Heart right ventricle (tissue), 16 donors: ENCODE measurements at regions not wholly inside any gene's neighbourhood (a gene's known extent, or its start where the extent isn't known, plus 50 kb on each side); places are given as distances from the start of the nearest gene placed in this dataset.

ENCODE experiments used
- ATAC-seq, 8 donors: fragments of 200-7000 bp; cut with Tn5 transposase; one replicate each; pipeline ENCODE4 v1.9.1; 2020; ENCODE audit warnings: mild to moderate bottlenecking in 8 of 8, moderate library complexity in 8 of 8, moderate number of reproducible peaks in 1 of 8
- DNase-seq, 2 donors: peaks; one replicate each; pipeline ENCODE4 v3.0.0-alpha.2; 2020
- H3K27ac ChIP-seq, 10 donors: fragments of 200-600 bp; sonication (generic) in 2 of 10; one replicate each; pipeline versions ENCODE4 v1.5.0 to v1.8.0; 2020 to 2022; ENCODE audit warnings: mild to moderate bottlenecking in 3 of 10
- H3K27me3 ChIP-seq, 7 donors: fragments of 200-600 bp; one replicate each; pipeline ENCODE4 v1.8.0; 2021 to 2022; ENCODE audit warnings: mild to moderate bottlenecking in 2 of 7
- H3K36me3 ChIP-seq, 9 donors: fragments of 200-600 bp; sonication (generic) in 1 of 9; one replicate each; pipeline versions ENCODE4 v1.5.0 to v1.8.0; 2020 to 2022; ENCODE audit warnings: mild to moderate bottlenecking in 2 of 9
- H3K4me1 ChIP-seq, 9 donors: fragments of 200-600 bp; sonication (generic) in 1 of 9; one replicate each; pipeline versions ENCODE4 v1.5.0 to v1.8.0; 2020 to 2022; ENCODE audit warnings: mild to moderate bottlenecking in 4 of 9
- H3K4me3 ChIP-seq, 10 donors: fragments of 200-600 bp; sonication (generic) in 2 of 10; one replicate each; pipeline versions ENCODE4 v1.5.0 to v1.8.0; 2020 to 2022; ENCODE audit warnings: mild to moderate bottlenecking in 7 of 10, moderate library complexity in 2 of 10
- H3K9me3 ChIP-seq, 11 donors: fragments of 200-600 bp in 10 of 11; sonication (generic) in 2 of 11; one replicate each; pipeline versions ENCODE4 v1.5.0 to v1.8.0; 2013 to 2022; ENCODE audit warnings: mild to moderate bottlenecking in 2 of 11, control low read depth in 1 of 11, moderate library complexity in 1 of 11
- CTCF ChIP-seq, 9 donors: fragments of 200-600 bp; sonication (generic) in 2 of 9; IDR thresholded peaks; one replicate each; pipeline versions ENCODE4 v1.5.0 to v1.8.0; 2021 to 2022; ENCODE audit warnings: antibody characterized with exemption in 9 of 9, mild to moderate bottlenecking in 5 of 9, moderate library complexity in 1 of 9
- WGBS, 2 donors: extraction: QIAGEN DNeasy Blood & Tissue Kit; methylation state at CpG; one replicate each; pipeline ENCODE4 v1.1.7; 2013; ENCODE audit warnings: inconsistent platforms in 1 of 2; 5-methylcytosine and 5-hydroxymethylcytosine counted together
- intact Hi-C, 10 donors: fragments of 100-400 bp; cut with DNase I; formaldehyde crosslinking; loops; one replicate each; pipeline versions ENCODE4 v1.11.1 to v1.14.2; 2022
- donor health status: Arrhythmogenic right ventricular cardiomyopathy.
- donor health status: ischemic (EF 13 %, LVEDD 7.1; RV severe dilation, severe dysfunction).
- donor health status: healthy with polysubstance abuse.
- donor health status: DM: no; HTN: yes; CAD: no.
- donor health status: DM: no; HTN: no; CAD: no.
- donor health status: ischemic (EF 25% LVEDD 6.9; RV normal size, moderate dysfunction).
- donor health status: ischemic (EF 25% LVEDD 5.7; RV mildly dilated, moderate dysfunction).
- donor health status: healthy.
- donor health status: DM: yes; HTN: yes; CAD: no.
- donor health status: Ischemic cardiomyopathy.
- donor health status: ischemic (EF 35%, LVEDD 5.7; RV mildly dilated, moderate dysfunction).
- donor health status: nonischemic (EF 11% LVEDD 7.7; RV severe dilation, severe dysfunction).
- donor health status: DM: yes; HTN: yes; CAD: no.
- donor health status: PGD.
- donor health status: ischemic (EF 29% LVEDD 5.4; RV normal size, mild dysfunction).
- donor health status: nonischemic (EF 23%, LVEDD 6.1; RV moderate dilation, normal function).

- 83 to 85% methylated on average over 1 of the region's 1 CpG for WGBS, 2 donors
- DNase-seq: no peak
- ATAC-seq: no peak
Measured at GRCh38 chr14:84013424-84013823, 1516.5 kb upstream of the FLRT2 start.

GRCh38 chr14:84017495-84017894 lies 1512.4 kb upstream of the FLRT2 start:
- no peaks in the 10 kb centered on the region for H3K4me1 ChIP-seq
- ATAC-seq: peak in 2 of 8 donors; percentile 35 to 80
- intact Hi-C loops: no loop called here
- DNase-seq: no peak
- H3K4me3 ChIP-seq: no peak overlapping the region
- H3K27ac ChIP-seq: no peak overlapping the region
- no peaks in the 10 kb centered on the region for H3K36me3 ChIP-seq
- peaks cover 0 to 22% (median 10%) of the 10 kb centered on the region in 11 donors for H3K9me3 ChIP-seq
- H3K27me3 ChIP-seq: no peaks in the 10 kb centered on the region
- TF ChIP-seq CTCF (IDR thresholded peaks at IDR 0.05): no peak
- whole genome bisulfite sequencing, 2 donors: 51 to 62% methylated on average over 7 of the region's 7 CpGs

More at GRCh38 chr14:84013424-84013823, 1516.5 kb upstream of the FLRT2 start:
- Histone ChIP-seq H3K27me3 (no peaks in the 10 kb centered on the region), H3K36me3 (no peaks in the 10 kb centered on the region), H3K27ac (no peak overlapping the region), H3K4me3 (no peak overlapping the region), H3K4me1 (no peaks in the 10 kb centered on the region), H3K9me3 (no peaks in the 10 kb centered on the region)
- intact Hi-C loops: no loop called here
- TF ChIP-seq CTCF (IDR thresholded peaks at IDR 0.05): no peak

GRCh38 chr14:84021433-84021832 lies 1508.5 kb upstream of the FLRT2 start:
- Histone ChIP-seq H3K9me3 (peaks cover 0 to 22% (median 10%) of the 10 kb centered on the region in 11 donors), H3K4me3 (no peak overlapping the region), H3K4me1 (peaks cover 0 to 10% (median 0%) of the 10 kb centered on the region in 9 donors), H3K27ac (no peak overlapping the region), H3K36me3 (no peaks in the 10 kb centered on the region), H3K27me3 (no peaks in the 10 kb centered on the region)
- DNase-seq: no peak
- TF ChIP-seq CTCF (IDR thresholded peaks at IDR 0.05): no peak
- no peak for ATAC-seq
- intact Hi-C loops: no loop called here

DNA sequence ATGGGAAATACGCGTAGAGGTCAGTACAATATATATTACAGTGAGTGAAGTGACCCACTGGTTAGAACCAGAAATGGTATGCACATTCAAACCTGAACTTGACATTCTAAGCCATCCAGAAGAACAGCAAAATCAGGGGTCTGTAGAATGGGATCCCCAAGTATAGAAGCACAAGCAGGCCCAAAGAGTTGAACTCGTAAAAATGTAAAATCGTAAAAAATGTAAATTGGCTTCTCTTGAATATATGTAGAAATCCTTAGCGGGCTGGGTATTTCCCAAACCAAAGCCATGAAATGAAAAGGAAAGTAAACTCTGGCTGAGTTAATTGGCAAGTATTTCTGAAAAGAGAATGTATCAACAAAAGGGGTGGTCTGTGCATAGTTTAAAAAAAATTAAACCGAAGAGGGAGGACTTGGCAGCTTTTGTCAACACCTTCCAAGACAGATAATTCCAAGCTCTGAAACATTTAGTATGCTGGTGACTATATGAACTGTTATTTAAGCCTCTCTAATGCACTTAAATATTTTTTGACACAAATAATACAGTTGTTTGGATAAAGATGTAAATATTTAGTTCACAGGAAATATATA lies 1505.6 kb upstream of the FLRT2 start:
- no peak for ATAC-seq
- intact Hi-C loops: no loop called here

More for the DNA sequence above, 1505.6 kb upstream of the FLRT2 start:
- Histone ChIP-seq H3K4me1 (peaks cover 0 to 10% (median 0%) of the 10 kb centered on the region in 9 donors), H3K36me3 (no peaks in the 10 kb centered on the region), H3K4me3 (no peak overlapping the region), H3K9me3 (peaks cover 0 to 22% (median 10%) of the 10 kb centered on the region in 11 donors), H3K27ac (no peak overlapping the region), H3K27me3 (no peaks in the 10 kb centered on the region)
- no peak for DNase-seq
- no peak for TF ChIP-seq CTCF (IDR thresholded peaks at IDR 0.05)
- 77 to 81% methylated on average over 6 of the region's 6 CpGs for WGBS, 2 donors
